CD4-positive, alpha-beta T cell treated with Interleukin-17A for 1 hour (primary cell): ENCODE measurements at regions not wholly inside any gene's neighbourhood (a gene's known extent, or its start where the extent isn't known, plus 50 kb on each side); places are given as distances from the start of the nearest gene placed in this dataset.

ENCODE experiments used
- DNase-seq: peaks from one replicate; pipeline ENCODE4 v3.0.0-alpha.2; 2020

- DNase-seq: no peak
Observed at GRCh38 chr6:1485678-1486077, 96.3 kb downstream of the FOXF2 start.

- no peak for DNase-seq
Observed at GRCh38 chr6:1486387-1486786, 97.0 kb downstream of the FOXF2 start.

DNA sequence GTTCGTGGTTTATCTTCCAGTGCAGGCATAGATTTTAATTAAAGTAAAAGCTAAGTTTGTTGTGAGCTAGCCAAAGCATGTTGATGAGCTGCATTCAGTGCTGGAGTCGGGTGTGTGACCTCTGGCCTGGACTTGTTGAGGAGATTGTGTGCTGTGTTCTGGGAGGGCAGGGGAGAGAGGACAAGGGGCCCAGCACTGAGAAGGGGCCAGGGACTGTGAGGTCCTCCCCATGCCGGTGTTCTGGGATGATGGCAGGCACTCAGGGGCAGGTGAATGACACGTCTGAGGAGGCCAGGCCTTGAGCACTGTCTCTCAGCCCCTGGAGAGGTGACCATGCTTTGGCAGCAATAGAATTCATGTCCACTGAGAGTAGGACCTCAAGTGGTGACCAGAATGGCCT is 97.9 kb downstream of the FOXF2 start:
- no peak for DNase-seq

- DNase-seq: no peak
Observed at GRCh38 chr6:1491025-1491424, 101.6 kb downstream of the FOXF2 start.

DNA sequence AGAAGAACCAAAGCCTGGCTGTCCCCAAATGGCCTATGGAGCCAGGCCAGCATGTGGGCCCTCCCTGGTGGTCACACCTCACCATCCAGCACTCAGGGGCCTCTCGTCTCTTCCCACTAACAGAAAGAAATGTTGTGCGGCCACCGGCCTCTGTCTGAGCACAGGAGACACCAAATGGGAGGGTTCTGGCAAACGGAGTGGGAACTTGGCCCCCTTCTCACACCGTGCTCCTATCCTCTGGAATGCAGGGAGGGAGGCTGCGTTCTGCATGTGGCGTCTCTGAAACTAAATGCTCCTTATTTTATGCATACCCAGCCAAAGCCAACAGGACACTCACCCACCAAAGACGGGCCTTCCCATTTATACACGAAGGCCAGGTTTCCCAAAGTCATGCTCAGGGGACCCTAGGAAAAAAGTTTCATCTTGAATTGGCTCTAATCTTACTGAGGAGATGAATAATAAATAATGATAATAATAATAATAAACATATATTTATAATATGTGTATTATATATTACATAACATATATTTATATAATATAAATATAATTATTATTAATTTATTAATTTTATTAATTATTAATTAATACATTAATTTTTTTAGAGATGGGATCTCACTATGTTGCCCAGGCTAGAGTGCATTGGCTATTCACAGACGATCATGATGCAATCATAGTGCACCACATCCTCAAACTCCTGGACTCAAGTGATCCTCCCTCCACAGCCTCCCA is 102.4 kb downstream of the FOXF2 start:
- no peak for DNase-seq

- no peak for DNase-seq
Observed at GRCh38 chr6:1494671-1495070, 105.3 kb downstream of the FOXF2 start.

GRCh38 chr6:1495344-1495743 is 106.0 kb downstream of the FOXF2 start:
- DNase-seq: no peak

DNA sequence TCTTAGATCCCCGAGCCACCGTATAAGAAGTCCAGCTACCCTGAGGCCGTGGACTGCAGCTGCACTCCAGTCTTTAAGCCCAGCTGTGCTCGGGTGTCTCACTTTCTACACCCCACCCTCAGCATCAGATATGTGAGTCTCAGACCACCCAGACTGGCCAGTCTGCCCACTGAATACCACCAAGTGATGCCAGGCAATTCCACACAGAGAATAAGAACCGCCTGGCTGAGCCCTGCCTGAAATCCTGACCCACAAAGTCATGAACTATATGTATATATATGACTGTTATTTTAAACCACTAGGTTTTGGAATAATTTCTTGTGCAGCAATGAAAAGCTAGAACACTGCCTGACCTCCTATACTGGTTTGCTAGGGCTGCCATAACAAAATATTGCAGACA is 106.7 kb downstream of the FOXF2 start:
- DNase-seq: no peak

DNA sequence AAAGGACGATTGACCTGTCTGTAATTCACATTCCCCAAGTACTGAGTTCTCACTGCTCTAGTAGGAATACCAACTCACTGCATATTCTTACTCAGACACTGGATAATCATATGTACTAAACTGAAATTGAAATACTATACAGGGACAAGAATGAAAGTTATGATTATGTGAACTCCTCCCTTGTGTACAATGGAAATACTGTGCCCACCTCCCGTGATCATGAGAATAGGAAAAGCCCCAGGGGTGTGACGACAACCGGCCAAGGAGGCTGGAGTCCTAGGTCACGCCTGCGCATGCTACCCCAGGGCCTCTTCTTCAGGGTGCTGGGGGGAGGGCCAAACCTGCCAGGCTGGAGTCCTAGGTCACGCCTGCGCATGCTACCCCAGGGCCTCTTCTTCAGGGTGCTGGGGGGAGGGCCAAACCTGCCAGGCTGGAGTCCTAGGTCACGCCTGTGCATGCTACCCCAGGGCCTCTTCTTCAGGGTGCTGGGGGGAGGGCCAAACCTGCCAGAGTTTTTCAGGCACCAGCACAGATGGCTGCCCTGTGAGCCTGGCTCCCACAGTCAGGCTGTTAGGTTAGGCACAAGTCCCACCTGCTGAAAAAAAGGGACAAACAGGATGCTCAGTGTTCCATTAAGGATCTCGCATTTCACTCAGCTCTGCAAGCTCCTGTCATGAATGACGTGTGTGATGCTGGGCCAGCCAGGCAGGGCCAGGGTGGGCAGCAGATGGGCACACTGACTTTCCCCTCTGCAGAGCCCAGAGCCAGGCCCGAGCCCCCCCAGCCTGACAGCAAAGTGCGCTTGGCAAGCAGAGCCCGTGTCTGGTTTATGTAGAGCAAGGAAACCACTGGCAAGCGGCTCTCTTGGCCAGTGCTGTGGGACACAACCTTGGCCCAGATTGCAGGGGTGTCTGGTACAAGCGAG is 107.7 kb downstream of the FOXF2 start:
- no peak for DNase-seq

GRCh38 chr6:1497761-1498105 is 108.4 kb downstream of the FOXF2 start:
- no peak for DNase-seq

DNA sequence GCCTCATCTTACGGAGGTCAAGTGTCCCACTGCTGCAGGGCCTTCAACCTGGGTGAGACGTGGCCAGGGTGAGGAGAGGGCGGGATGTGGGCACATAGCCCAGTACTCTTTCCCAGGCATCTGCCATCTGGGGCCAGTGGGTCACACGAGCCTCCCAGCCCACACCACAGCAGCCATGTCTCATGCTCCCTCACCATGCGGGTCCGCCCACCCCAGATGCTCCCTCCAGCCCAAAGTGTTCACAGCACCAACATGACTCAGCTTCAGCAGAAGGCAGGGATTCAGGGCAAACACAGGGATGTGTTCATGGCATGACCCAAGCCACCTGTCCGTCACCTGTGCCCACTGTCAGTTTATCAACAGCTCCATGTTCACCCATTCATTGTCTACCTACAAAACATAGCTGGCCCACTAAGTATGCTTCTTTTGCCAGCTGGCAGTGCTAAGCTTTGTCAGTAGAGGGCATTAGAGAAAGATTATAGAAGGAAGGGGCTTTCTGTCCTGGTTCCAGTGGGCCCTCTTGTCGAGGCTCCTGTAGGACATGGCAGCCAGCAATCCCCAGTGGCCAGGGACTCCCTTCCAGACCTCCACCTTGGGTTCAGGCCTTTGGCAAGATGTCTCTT is 109.2 kb downstream of the FOXF2 start:
- DNase-seq: no peak

DNA sequence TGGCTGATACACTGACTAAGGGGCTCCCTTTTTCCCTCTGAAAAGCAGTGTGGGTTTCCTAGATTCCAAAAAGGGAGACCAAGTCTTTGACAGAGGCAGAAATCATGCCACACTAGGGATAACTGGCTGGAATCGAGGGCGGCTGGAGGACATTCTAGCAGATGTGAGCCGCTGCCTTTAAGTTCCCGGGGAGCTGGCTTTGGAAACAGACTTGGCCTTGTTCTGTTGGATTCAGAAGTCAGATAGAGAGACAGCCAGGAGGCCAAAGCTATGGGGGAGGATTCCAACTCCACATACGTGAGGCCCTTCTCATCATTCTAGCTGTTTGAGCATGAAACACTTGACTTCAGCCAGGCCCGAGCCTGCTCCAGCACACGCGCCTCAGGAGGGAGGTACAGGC is 109.9 kb upstream of the FOXC1 start:
- DNase-seq: no peak

DNA sequence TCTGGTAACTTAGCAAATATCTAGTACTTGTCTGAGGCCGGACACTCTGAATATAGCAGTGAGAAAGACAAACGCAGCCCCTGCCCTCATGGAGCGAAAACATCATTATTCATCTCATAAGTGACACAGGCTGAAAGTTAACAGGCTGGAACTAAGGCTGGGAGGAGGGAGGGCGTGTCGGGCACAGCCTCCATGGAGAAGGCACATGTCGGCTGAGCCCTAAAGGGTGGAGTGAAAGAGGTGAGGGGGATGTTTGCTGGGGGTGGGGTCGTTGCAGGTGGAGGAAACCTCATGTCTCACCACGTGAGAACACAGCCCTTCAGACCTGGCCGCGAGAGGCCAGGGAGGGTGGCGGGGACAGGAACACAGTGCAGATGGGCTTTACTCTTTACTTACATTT is 108.8 kb upstream of the FOXC1 start:
- DNase-seq: no peak

DNA sequence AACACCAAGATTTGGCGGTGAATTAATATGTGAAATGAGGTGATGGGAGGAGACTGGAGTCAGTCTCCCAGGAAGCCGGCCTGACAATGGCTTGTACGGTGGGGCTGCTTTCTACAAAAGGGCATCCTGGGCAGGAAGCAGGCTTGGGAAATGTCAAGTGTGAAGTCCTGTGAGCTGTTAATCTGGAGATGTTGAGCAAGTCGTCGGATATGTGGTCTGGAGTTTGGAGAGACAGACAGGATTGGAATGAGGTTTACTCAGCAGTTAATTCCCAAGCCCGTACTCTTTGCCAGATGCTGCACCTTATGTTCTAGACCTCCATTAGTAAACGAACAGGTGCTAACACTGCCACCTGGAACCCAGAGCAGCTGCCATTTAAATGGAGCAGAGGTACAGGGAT is 107.7 kb upstream of the FOXC1 start:
- no peak for DNase-seq

- no peak for DNase-seq
Observed at GRCh38 chr6:1503811-1504210, 105.9 kb upstream of the FOXC1 start.

- no peak for DNase-seq
Observed at GRCh38 chr6:1504465-1504864, 105.2 kb upstream of the FOXC1 start.

- DNase-seq: no peak
Observed at GRCh38 chr6:1507251-1507650, 102.5 kb upstream of the FOXC1 start.

DNA sequence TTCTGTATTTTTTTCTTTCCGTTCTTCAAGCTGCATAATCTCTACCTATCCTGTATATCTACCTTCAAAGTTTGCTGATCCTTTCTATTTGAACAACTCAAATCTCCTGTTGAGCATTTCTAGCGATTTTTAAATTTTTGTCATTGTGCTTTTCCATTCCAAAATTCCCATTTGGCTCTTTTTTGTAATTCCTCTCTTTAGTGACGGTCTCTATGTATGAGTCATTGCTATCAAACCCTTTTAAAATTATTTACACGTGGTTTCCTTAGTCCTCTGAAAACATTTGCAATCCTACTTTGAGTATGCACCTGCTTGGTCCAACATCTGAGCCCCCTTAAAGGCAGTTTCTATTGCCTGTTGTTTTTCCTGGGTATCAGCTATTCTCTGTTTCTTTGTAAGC is 100.5 kb upstream of the FOXC1 start:
- DNase-seq: no peak

DNA sequence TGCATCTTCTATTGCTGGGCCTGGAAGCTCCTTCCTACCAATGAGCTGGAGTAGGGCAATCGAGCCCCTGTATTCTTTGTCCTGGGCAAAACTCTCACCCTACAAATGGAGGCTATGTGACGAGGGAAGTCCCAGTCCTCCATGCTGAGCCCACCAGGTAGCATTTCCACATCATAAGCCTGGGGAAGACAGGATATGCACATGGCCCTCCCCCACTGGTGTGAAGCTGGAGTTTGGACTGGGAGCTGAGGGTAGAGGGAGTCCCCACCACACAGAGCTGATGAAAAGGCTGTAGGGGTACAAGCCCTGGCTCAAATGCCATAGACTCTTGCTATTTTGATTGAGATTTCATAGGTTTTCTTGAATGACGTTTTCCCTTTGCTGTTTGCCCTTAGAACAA is 99.5 kb upstream of the FOXC1 start:
- no peak for DNase-seq

GRCh38 chr6:1513215-1513780 is 96.4 kb upstream of the FOXC1 start:
- DNase-seq: no peak

GRCh38 chr6:1514078-1514477 is 95.6 kb upstream of the FOXC1 start:
- no peak for DNase-seq

GRCh38 chr6:1515280-1515679 is 94.4 kb upstream of the FOXC1 start:
- DNase-seq: no peak

DNA sequence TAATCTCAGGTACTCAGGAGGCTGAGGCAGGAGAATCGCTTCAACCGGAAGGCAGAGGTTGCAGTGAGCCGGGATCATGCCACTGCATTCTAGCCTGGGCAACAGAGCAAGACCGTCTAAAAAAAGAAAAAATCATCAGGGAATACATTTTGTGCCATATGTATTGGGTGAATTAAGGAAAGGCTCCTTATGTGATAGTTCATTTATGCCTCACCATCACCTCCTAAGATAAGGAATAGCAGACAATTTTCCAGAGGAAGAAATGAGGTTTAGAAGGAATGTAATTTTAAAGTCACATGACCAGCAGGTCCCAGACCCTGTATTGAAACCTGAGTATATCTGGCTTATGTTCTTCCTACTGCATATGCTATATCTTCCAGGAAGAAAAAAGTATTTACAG is 93.9 kb upstream of the FOXC1 start:
- no peak for DNase-seq
